WTC11 (cell line): ENCODE measurements at regions not wholly inside any gene's neighbourhood (a gene's known extent, or its start where the extent isn't known, plus 50 kb on each side); places are given as distances from the start of the nearest gene placed in this dataset.

Source experiments
- CBFB ChIP-seq: sonication (generic); formaldehyde crosslinking; IDR thresholded peaks from 2 replicates; pipeline ENCODE4 v1.8.1; 2022; ENCODE audit warnings: mild to moderate bottlenecking, low read depth, missing genetic modification reagents
- MAX ChIP-seq: sonication (generic); formaldehyde crosslinking; IDR thresholded peaks from 2 replicates; pipeline ENCODE4 v1.8.0; 2022; ENCODE audit warnings: mild to moderate bottlenecking, missing genetic modification reagents
- MXD4 ChIP-seq: fragments of 250-450 bp; sonication (Bioruptor Pico); IDR thresholded peaks from 2 replicates; pipeline ENCODE4 v1.8.0; 2021; ENCODE audit warnings: mild to moderate bottlenecking, moderate library complexity, borderline replicate concordance

GRCh38 chr7:67598469-67598868 lies 601.8 kb downstream of the TYW1 start:
- TF ChIP-seq CBFB (CRISPR knock-in tag) (no peak), MAX (no peak), MXD4 (no peak)
